Natural killer cell (primary cell): ENCODE measurements at regions not wholly inside any gene's neighbourhood (a gene's known extent, or its start where the extent isn't known, plus 50 kb on each side); places are given as distances from the start of the nearest gene placed in this dataset.
A peak's percentile ranks its signal among the peaks of the same experiment; 100 is the strongest.
"Not testable (repeated sequence)": the region's sequence is repeated elsewhere in the genome, so short reads cannot be mapped to it uniquely, and the experiment has no call there.

Experiments used
- ATAC-seq, 3 donors: fragments of 150-1000 bp in 2 of 3; fragments of 200-7000 bp in 1 of 3; cut with Tn5 transposase; 1 replicate in 1 of 3; 2 replicates in 2 of 3; pipeline ENCODE4 v1.10.0; 2021; ENCODE audit warnings: mild to moderate bottlenecking in 2 of 3, moderate library complexity in 2 of 3
- DNase-seq, 2 donors: peaks; one replicate each; pipeline versions ENCODE4 v3.0.0 to v3.0.0-alpha.2; 2013 to 2021; ENCODE audit warnings: mixed read lengths in 1 of 2
- H3K27ac ChIP-seq: one replicate; pipeline ENCODE4 v1.5.1; 2013; ENCODE audit warnings: mild to moderate bottlenecking, low read length
- H3K27me3 ChIP-seq: one replicate; pipeline ENCODE4 v1.6.1; 2013; ENCODE audit warnings: low read length; ENCODE audit not compliant: control insufficient read depth, insufficient read depth
- H3K36me3 ChIP-seq: one replicate; pipeline ENCODE4 v1.6.1; 2013; ENCODE audit warnings: low read length; ENCODE audit not compliant: control insufficient read depth, insufficient read depth
- H3K4me1 ChIP-seq: one replicate; pipeline ENCODE4 v1.6.1; 2013; ENCODE audit warnings: low read length; ENCODE audit not compliant: control insufficient read depth, insufficient read depth
- H3K4me3 ChIP-seq: one replicate; pipeline ENCODE4 v1.5.1; 2013; ENCODE audit warnings: low read length
- H3K9me3 ChIP-seq: one replicate; pipeline ENCODE4 v1.6.1; 2013; ENCODE audit warnings: low read length; ENCODE audit not compliant: control insufficient read depth, insufficient read depth
- H3K27ac Mint-ChIP-seq, 2 donors: one replicate each; pipeline ENCODE4 v1.8.0; 2022; ENCODE audit warnings: mild to moderate bottlenecking in 2 of 2, mixed read lengths in 2 of 2, moderate library complexity in 1 of 2
- H3K27me3 Mint-ChIP-seq, 2 donors: one replicate each; pipeline ENCODE4 v1.8.0; 2022; ENCODE audit warnings: low read depth in 2 of 2, mixed read lengths in 2 of 2
- H3K36me3 Mint-ChIP-seq: one replicate; pipeline ENCODE4 v1.8.0; 2022; ENCODE audit warnings: mixed read lengths
- H3K4me1 Mint-ChIP-seq, 2 donors: one replicate each; pipeline ENCODE4 v1.8.0; 2022; ENCODE audit warnings: mixed read lengths in 2 of 2
- H3K4me3 Mint-ChIP-seq: one replicate; pipeline ENCODE4 v1.8.0; 2022; ENCODE audit warnings: mild to moderate bottlenecking, moderate library complexity, mixed read lengths
- H3K9me3 Mint-ChIP-seq, 2 donors: one replicate each; pipeline ENCODE4 v1.8.0; 2022; ENCODE audit warnings: mixed read lengths in 2 of 2
- WGBS: methylation state at CpG from one replicate; pipeline ENCODE4 v1.1.7; 2013; ENCODE audit warnings: missing lambda C conversion rate; ENCODE audit not compliant: insufficient coverage; 5-methylcytosine and 5-hydroxymethylcytosine counted together
- intact Hi-C: fragments of 100-400 bp; cut with micrococcal nuclease; formaldehyde crosslinking; loops from one replicate; pipeline ENCODE4 v1.14.2; 2022
- TF ChIP-seq, protein P1 (sequence below): fragments of 200-600 bp; IDR thresholded peaks from one replicate; pipeline ENCODE4 v1.8.0; 2022; ENCODE audit warnings: antibody characterized with exemption

DNA sequence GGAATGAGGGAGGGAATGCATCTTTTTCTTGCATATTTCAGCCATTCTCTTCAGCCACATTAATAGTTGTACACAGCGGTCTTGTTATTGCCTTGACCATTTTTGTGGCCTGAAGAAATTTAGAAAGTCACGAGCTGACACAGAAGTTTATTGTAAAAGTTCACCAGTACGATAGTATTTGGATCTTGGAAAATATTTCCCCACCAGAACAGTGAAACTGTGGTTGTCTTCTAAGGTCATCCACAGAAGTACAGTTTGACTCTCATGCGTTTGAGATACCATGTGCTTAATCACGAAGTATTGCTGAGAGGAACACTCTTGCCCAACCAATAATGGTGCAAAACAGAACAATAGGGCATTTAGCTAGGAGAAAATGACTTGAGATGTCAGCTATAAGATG is 409.2 kb upstream of the AMELY start:
- Histone ChIP-seq H3K27ac (no peak overlapping the region), H3K4me3 (no peak overlapping the region), H3K9me3 (no peaks in the 10 kb centered on the region), H3K27me3 (no peaks in the 10 kb centered on the region), H3K4me1 (peaks cover 26% of the 10 kb centered on the region), H3K36me3 (peaks cover 23% of the 10 kb centered on the region)
- Mint-ChIP-seq H3K9me3 (no peaks in the 10 kb centered on the region), H3K27me3 (no peaks in the 10 kb centered on the region), H3K4me3 (no peak overlapping the region), H3K36me3 (no peaks in the 10 kb centered on the region), H3K27ac (peak overlapping the region in 1 of 2 donors; percentile 78), H3K4me1 (peaks cover 0 to 75% of the 10 kb centered on the region in 2 donors)
- ATAC-seq (no peak), DNase-seq (no peak)
- WGBS = 89% methylated on average over 4 of the region's 5 CpGs
- TF ChIP-seq, protein P1, sequence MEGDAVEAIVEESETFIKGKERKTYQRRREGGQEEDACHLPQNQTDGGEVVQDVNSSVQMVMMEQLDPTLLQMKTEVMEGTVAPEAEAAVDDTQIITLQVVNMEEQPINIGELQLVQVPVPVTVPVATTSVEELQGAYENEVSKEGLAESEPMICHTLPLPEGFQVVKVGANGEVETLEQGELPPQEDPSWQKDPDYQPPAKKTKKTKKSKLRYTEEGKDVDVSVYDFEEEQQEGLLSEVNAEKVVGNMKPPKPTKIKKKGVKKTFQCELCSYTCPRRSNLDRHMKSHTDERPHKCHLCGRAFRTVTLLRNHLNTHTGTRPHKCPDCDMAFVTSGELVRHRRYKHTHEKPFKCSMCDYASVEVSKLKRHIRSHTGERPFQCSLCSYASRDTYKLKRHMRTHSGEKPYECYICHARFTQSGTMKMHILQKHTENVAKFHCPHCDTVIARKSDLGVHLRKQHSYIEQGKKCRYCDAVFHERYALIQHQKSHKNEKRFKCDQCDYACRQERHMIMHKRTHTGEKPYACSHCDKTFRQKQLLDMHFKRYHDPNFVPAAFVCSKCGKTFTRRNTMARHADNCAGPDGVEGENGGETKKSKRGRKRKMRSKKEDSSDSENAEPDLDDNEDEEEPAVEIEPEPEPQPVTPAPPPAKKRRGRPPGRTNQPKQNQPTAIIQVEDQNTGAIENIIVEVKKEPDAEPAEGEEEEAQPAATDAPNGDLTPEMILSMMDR = no peak
- intact Hi-C loops = no loop called here

DNA sequence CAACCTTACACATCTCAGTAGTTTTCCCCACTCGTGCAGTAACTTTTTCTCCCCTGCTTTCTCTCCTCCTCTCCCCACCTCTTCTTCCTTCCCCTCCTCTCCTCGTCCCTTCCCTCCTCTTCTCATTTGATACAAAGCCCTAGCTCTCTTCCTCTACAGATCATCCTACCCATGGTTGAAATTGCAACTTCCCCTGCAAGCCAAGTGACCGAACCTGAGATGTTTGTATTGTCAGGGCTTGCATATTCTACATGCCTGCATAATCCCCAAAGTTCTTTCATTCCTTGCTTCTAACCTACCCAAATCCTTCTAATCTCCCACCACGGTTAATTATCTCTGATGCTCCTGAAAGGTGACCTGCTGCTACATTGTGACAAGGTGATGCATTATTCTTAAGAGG is 408.6 kb upstream of the AMELY start:
- H3K9me3 ChIP-seq, DNase-seq, H3K27me3 Mint-ChIP-seq, H3K4me3 Mint-ChIP-seq, H3K4me3 ChIP-seq, H3K27ac ChIP-seq, intact Hi-C loops, H3K36me3 Mint-ChIP-seq, H3K27me3 ChIP-seq, H3K9me3 Mint-ChIP-seq, ATAC-seq: not testable (repeated sequence)
- no CpG with 5 or more reads among the region's 4 CpGs for WGBS
- Histone ChIP-seq H3K4me1 (peaks cover 22% of the 10 kb centered on the region), H3K36me3 (peaks cover 18% of the 10 kb centered on the region)
- Mint-ChIP-seq H3K4me1 (peaks cover 0 to 70% of the 10 kb centered on the region in 2 donors), H3K27ac (peak overlapping the region in 1 of 2 donors; percentile 78)

- peaks cover 15% of the 10 kb centered on the region for H3K36me3 ChIP-seq
- ATAC-seq (no peak), DNase-seq (no peak)
- Mint-ChIP-seq H3K27me3 (no peaks in the 10 kb centered on the region), H3K9me3 (no peaks in the 10 kb centered on the region), H3K36me3 (no peaks in the 10 kb centered on the region), H3K27ac (peak overlapping the region in 1 of 2 donors; percentile 19), H3K4me3 (no peak overlapping the region), H3K4me1 (peaks cover 0 to 60% of the 10 kb centered on the region in 2 donors)
- intact Hi-C loops = no loop called here
- WGBS = 94% methylated on average over 5 of the region's 5 CpGs
- peaks cover 22% of the 10 kb centered on the region for H3K4me1 ChIP-seq
- TF ChIP-seq, protein P1 = no peak
- no peak overlapping the region for H3K27ac ChIP-seq
- H3K27me3 ChIP-seq = no peaks in the 10 kb centered on the region
- no peaks in the 10 kb centered on the region for H3K9me3 ChIP-seq
- H3K4me3 ChIP-seq = no peak overlapping the region
These were observed 406.6 kb upstream of the AMELY start for GRCh38 chrY:7318122-7318521.

DNA sequence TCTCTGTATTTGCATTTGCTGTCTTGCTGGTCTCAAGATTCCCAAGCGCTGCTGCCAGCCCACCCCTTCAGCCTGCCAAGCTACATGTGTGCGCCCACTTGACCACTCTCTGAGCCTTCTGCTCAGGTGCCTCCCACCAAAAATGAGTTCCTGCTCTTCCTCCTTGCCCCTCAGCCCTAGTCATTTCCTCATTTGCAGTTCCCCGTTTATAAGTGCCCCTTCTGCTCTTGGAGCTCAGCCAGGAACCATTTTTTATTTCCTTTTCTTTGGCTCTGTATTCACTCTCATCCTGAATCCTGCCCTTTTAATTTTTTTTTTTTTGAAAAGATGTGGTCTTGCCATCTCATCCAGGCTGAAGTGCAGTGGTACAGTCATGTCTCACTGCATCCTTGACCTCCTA is 406.0 kb upstream of the AMELY start:
- no peaks in the 10 kb centered on the region for H3K27me3 Mint-ChIP-seq
- 50% methylated on average over 3 of the region's 3 CpGs for WGBS
- no peak overlapping the region for H3K4me3 ChIP-seq
- no peaks in the 10 kb centered on the region for H3K36me3 Mint-ChIP-seq
- H3K9me3 ChIP-seq = no peaks in the 10 kb centered on the region
- peak overlapping the region in 1 of 2 donors; percentile 19 for H3K27ac Mint-ChIP-seq
- no peak for ATAC-seq
- H3K27me3 ChIP-seq = no peaks in the 10 kb centered on the region
- TF ChIP-seq, protein P1 = no peak
- intact Hi-C loops = no loop called here
- H3K4me1 Mint-ChIP-seq = peaks cover 0 to 61% of the 10 kb centered on the region in 2 donors
- peaks cover 22% of the 10 kb centered on the region for H3K4me1 ChIP-seq
- DNase-seq = no peak
- H3K36me3 ChIP-seq = peaks cover 11% of the 10 kb centered on the region
- no peak overlapping the region for H3K4me3 Mint-ChIP-seq
- no peaks in the 10 kb centered on the region for H3K9me3 Mint-ChIP-seq
- H3K27ac ChIP-seq = no peak overlapping the region
